Activated CD8-positive, alpha-beta T cell treated with anti-CD3 and anti-CD28 coated beads for 36 hours (primary cell): ENCODE measurements at regions not wholly inside any gene's neighbourhood (a gene's known extent, or its start where the extent isn't known, plus 50 kb on each side); places are given as distances from the start of the nearest gene placed in this dataset.

Source experiments
- ATAC-seq: fragments of 200-7000 bp; cut with Tn5 transposase; one replicate; pipeline ENCODE4 v1.10.0; 2021; ENCODE audit warnings: mild to moderate bottlenecking, moderate library complexity
- CTCF ChIA-PET: fragments of 350-600 bp; sonication (Branson Sonifier 250); formaldehyde crosslinking; loops from one replicate; lab custom pipeline; 2021; ENCODE audit warnings: antibody characterized with exemption; lab: Charles Lee
- POLR2A ChIA-PET: fragments of 350-600 bp; sonication (Branson Sonifier 250); formaldehyde crosslinking; loops from one replicate; lab custom pipeline; 2021; ENCODE audit warnings: antibody characterized with exemption; lab: Charles Lee
- DNase-seq: peaks from one replicate; pipeline ENCODE4 v3.0.0-alpha.2; 2020
- H3K27ac Mint-ChIP-seq: one replicate; pipeline ENCODE4 v1.8.0; 2021; ENCODE audit warnings: mild to moderate bottlenecking, mixed read lengths
- H3K27me3 Mint-ChIP-seq: one replicate; pipeline ENCODE4 v1.8.0; 2021; ENCODE audit warnings: mixed read lengths
- H3K36me3 Mint-ChIP-seq: one replicate; pipeline ENCODE4 v1.8.0; 2021; ENCODE audit warnings: low read depth, mixed read lengths
- H3K4me1 Mint-ChIP-seq: one replicate; pipeline ENCODE4 v1.8.0; 2021; ENCODE audit warnings: low read depth, mixed read lengths
- H3K4me3 Mint-ChIP-seq: one replicate; pipeline ENCODE4 v1.8.0; 2021; ENCODE audit warnings: mild to moderate bottlenecking, moderate library complexity, mixed read lengths
- H3K9me3 Mint-ChIP-seq: one replicate; pipeline ENCODE4 v1.8.0; 2021; ENCODE audit warnings: mixed read lengths
- CTCF ChIP-seq: fragments of 200-600 bp; IDR thresholded peaks from one replicate; pipeline ENCODE4 v1.8.0; 2022; ENCODE audit warnings: antibody characterized with exemption, mild to moderate bottlenecking
- intact Hi-C: fragments of 100-400 bp; cut with micrococcal nuclease; formaldehyde crosslinking; loops from one replicate; pipeline ENCODE4 v1.10.0; 2022

DNA sequence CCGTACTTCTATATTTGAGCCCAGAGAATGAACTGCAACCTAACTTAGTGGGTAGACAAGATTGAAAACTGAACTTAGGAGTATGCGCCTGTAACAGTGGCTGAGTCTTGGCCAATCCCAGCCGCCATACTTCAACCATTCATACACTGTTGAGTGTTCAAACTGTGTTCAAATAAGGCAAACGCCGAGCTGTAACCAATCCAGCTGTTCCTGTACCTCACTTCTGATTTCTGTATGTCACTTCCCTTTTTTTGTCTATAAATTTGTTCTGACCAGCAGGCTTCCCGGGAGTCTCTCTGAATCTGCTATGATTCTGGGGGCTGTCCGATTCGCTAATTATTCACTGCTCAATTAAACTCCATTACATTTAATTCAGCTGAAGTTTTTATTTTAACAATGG is 58.6 kb upstream of the TPM1 start:
- Mint-ChIP-seq H3K27me3 (peaks cover 16% of the 10 kb centered on the region), H3K27ac (no peak overlapping the region), H3K4me1 (no peaks in the 10 kb centered on the region), H3K4me3 (no peak overlapping the region), H3K9me3 (no peaks in the 10 kb centered on the region), H3K36me3 (no peaks in the 10 kb centered on the region)
- ChIA-PET POLR2A (no interaction called here), CTCF (no interaction called here)
- no peak for ATAC-seq
- no peak for DNase-seq
- no peak for TF ChIP-seq CTCF
- intact Hi-C loops, result no loop called here

- no peaks in the 10 kb centered on the region for H3K36me3 Mint-ChIP-seq
- intact Hi-C loops, result no loop called here
- no peak overlapping the region for H3K27ac Mint-ChIP-seq
- CTCF ChIA-PET, result no interaction called here
- TF ChIP-seq CTCF, result no peak
- no peak overlapping the region for H3K4me3 Mint-ChIP-seq
- no peaks in the 10 kb centered on the region for H3K4me1 Mint-ChIP-seq
- H3K27me3 Mint-ChIP-seq, result peaks cover 24% of the 10 kb centered on the region
- DNase-seq (no peak), ATAC-seq (no peak)
- POLR2A ChIA-PET, result no interaction called here
- no peaks in the 10 kb centered on the region for H3K9me3 Mint-ChIP-seq
These were observed 56.8 kb upstream of the TPM1 start for GRCh38 chr15:62985768-62986167.

DNA sequence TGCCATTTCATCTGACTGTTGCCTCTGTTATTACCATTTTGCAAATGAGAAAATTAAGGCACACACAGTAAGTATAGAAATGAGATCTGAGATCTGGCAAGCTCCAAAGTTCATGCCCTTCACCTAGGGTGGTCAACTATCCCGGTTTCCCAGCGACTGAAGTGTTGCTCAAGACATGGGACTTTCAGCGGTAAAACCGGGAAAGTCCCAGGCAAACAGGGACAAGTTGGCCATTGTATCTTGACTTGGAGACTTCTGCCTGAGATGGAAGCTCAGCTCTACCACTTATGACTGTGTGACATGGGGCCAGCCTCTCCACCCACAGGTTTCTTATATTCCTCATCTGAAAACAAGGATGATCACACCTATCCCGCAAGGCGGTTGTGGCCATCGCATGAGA is 55.6 kb upstream of the TPM1 start:
- ChIA-PET POLR2A (no interaction called here), CTCF (no interaction called here)
- intact Hi-C loops, result no loop called here
- H3K9me3 Mint-ChIP-seq, result no peaks in the 10 kb centered on the region
- no peaks in the 10 kb centered on the region for H3K4me1 Mint-ChIP-seq
- H3K27me3 Mint-ChIP-seq, result peaks cover 25% of the 10 kb centered on the region
- H3K27ac Mint-ChIP-seq, result no peak overlapping the region
- H3K4me3 Mint-ChIP-seq, result no peak overlapping the region
- DNase-seq (no peak), ATAC-seq (no peak)
- H3K36me3 Mint-ChIP-seq, result no peaks in the 10 kb centered on the region
- TF ChIP-seq CTCF, result no peak

DNA sequence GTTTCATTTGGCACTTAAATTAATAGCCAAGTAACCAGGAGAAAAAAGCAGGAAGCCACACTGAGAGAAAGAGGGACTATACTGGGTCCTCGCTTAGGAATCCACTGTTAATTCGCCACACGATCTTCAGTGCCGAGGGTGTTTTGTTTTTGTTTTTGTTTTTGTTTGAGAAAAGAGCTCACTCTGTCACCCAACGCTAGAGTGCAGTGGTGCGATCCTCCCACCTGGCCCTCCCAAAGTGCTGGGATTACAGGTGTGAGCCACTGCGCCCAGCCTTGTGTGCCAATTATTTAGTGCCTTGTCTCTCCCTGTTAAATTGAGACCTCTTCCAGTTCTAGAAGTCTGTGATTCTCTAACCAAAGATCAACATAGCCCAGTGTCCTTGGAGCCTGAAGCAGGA is 53.8 kb upstream of the TPM1 start:
- no peak for DNase-seq
- H3K4me3 Mint-ChIP-seq, result no peak overlapping the region
- H3K27me3 Mint-ChIP-seq, result peaks cover 33% of the 10 kb centered on the region
- H3K9me3 Mint-ChIP-seq, result no peaks in the 10 kb centered on the region
- no peak for ATAC-seq
- no peaks in the 10 kb centered on the region for H3K36me3 Mint-ChIP-seq
- H3K27ac Mint-ChIP-seq, result no peak overlapping the region
- H3K4me1 Mint-ChIP-seq, result no peaks in the 10 kb centered on the region
- ChIA-PET POLR2A (no interaction called here), CTCF (no interaction called here)
- intact Hi-C loops, result no loop called here
- no peak for TF ChIP-seq CTCF

- POLR2A ChIA-PET, result no interaction called here
- no peak for ATAC-seq
- intact Hi-C loops, result no loop called here
These were observed 53.0 kb upstream of the TPM1 start for GRCh38 chr15:62989366-62990055.

More at GRCh38 chr15:62989366-62990055, 53.0 kb upstream of the TPM1 start:
- no peaks in the 10 kb centered on the region for H3K36me3 Mint-ChIP-seq
- no peaks in the 10 kb centered on the region for H3K4me1 Mint-ChIP-seq
- peaks cover 32% of the 10 kb centered on the region for H3K27me3 Mint-ChIP-seq
- no peak for DNase-seq
- no peak overlapping the region for H3K4me3 Mint-ChIP-seq
- no peak overlapping the region for H3K27ac Mint-ChIP-seq
- no peaks in the 10 kb centered on the region for H3K9me3 Mint-ChIP-seq
- TF ChIP-seq CTCF, result no peak
- CTCF ChIA-PET, result no interaction called here
